Neural cell (in vitro differentiated cells): ENCODE measurements at regions not wholly inside any gene's neighbourhood (a gene's known extent, or its start where the extent isn't known, plus 50 kb on each side); places are given as distances from the start of the nearest gene placed in this dataset.

Experiments
- H2AFZ ChIP-seq: fragments of 200-600, 300-800 bp; sonication (generic), shearing (Covaris generic); 2 replicates; pipeline ENCODE4 v1.6.0; 2014; ENCODE audit warnings: low read depth, mild to moderate bottlenecking, antibody characterized with exemption, low read length, moderate library complexity
- H3F3A ChIP-seq: fragments of 200-600 bp; shearing (Covaris generic); 2 replicates; pipeline ENCODE4 v1.6.1; 2016; ENCODE audit warnings: mild to moderate bottlenecking, moderate library complexity, mixed read lengths, antibody characterized with exemption, low read length; ENCODE audit not compliant: insufficient read depth, poor library complexity, severe bottlenecking
- H3K27ac ChIP-seq: fragments of 200-600, 300-800 bp; sonication (generic), shearing (Covaris generic); 2 replicates; pipeline ENCODE4 v1.5.1; 2014; ENCODE audit warnings: mild to moderate bottlenecking, low read length, moderate library complexity
- H3K27me3 ChIP-seq: fragments of 300-800, 200-600 bp; sonication (generic), shearing (Covaris generic); 2 replicates; pipeline ENCODE4 v1.6.0; 2014; ENCODE audit warnings: mild to moderate bottlenecking, low read depth, low read length, moderate library complexity; ENCODE audit not compliant: insufficient read depth
- H3K36me3 ChIP-seq: fragments of 300-800, 200-600 bp; sonication (generic), shearing (Covaris generic); 2 replicates; pipeline ENCODE4 v1.5.1; 2014; ENCODE audit warnings: mild to moderate bottlenecking, antibody characterized with exemption, low read length, moderate library complexity; ENCODE audit not compliant: insufficient read depth
- H3K4me2 ChIP-seq: fragments of 300-800, 200-600 bp; sonication (generic), shearing (Covaris generic); 2 replicates; pipeline ENCODE4 v1.6.0; 2014; ENCODE audit warnings: mild to moderate bottlenecking, low read length
- H3K4me3 ChIP-seq: fragments of 300-800, 200-600 bp; sonication (generic), shearing (Covaris generic); 2 replicates; pipeline ENCODE4 v1.5.1; 2014; ENCODE audit warnings: mild to moderate bottlenecking, low read length, moderate library complexity
- H3K79me2 ChIP-seq: fragments of 200-600 bp; shearing (Covaris generic); replicated peaks from 2 replicates; pipeline ENCODE4 v1.6.0; 2014; ENCODE audit warnings: mild to moderate bottlenecking, low read length, moderate library complexity; ENCODE audit not compliant: insufficient read depth
- H3K9ac ChIP-seq: fragments of 300-800, 200-600 bp; sonication (generic), shearing (Covaris generic); 2 replicates; pipeline ENCODE4 v1.6.1; 2016; ENCODE audit warnings: mild to moderate bottlenecking, low read length, mixed read lengths
- H3K9me2 ChIP-seq: fragments of 200-600 bp; shearing (Covaris generic); 2 replicates; pipeline ENCODE4 v1.6.1; 2016; ENCODE audit warnings: mild to moderate bottlenecking, low read length, mixed read lengths; ENCODE audit not compliant: insufficient read depth
- H3K9me3 ChIP-seq: fragments of 200-600, 300-800 bp; sonication (generic), shearing (Covaris generic); 2 replicates; pipeline ENCODE4 v1.6.1; 2016; ENCODE audit warnings: mild to moderate bottlenecking, mixed run types, low read length, moderate library complexity, mixed read lengths
- H4K20me1 ChIP-seq: fragments of 200-600 bp; shearing (Covaris generic); 2 replicates; pipeline ENCODE4 v1.6.1; 2016; ENCODE audit warnings: mild to moderate bottlenecking, mixed run types; ENCODE audit not compliant: insufficient read depth
- EP300 ChIP-seq: fragments of 450-650 bp; conservative IDR thresholded peaks from 2 replicates; pipeline ENCODE4 v1.6.1; 2014; ENCODE audit warnings: antibody characterized with exemption, mild to moderate bottlenecking, moderate library complexity; ENCODE audit not compliant: poor library complexity, severe bottlenecking
- EZH2 ChIP-seq: fragments of 200-600, 300-800 bp; shearing (Covaris generic), sonication (generic); IDR thresholded peaks from 2 replicates; pipeline ENCODE4 v1.6.1; 2014; ENCODE audit warnings: antibody characterized with exemption, low read length, borderline replicate concordance, mild to moderate bottlenecking; ENCODE audit not compliant: insufficient read depth, poor library complexity, severe bottlenecking
- MXI1 ChIP-seq: fragments of 450-650 bp; conservative IDR thresholded peaks from 2 replicates; pipeline ENCODE4 v1.6.1; 2014; ENCODE audit warnings: antibody characterized with exemption, mild to moderate bottlenecking; ENCODE audit not compliant: poor library complexity, severe bottlenecking
- POLR2AphosphoS5 ChIP-seq: IDR thresholded peaks from 2 replicates; pipeline ENCODE4 v1.6.1; 2012
- RAD21 ChIP-seq: fragments of 450-650 bp; conservative IDR thresholded peaks from 2 replicates; pipeline ENCODE4 v1.6.1; 2014; ENCODE audit warnings: antibody characterized with exemption, mild to moderate bottlenecking, moderate library complexity
- SMC3 ChIP-seq: fragments of 450-650 bp; conservative IDR thresholded peaks from 2 replicates; pipeline ENCODE4 v1.6.1; 2014; ENCODE audit warnings: antibody characterized with exemption, mild to moderate bottlenecking, moderate library complexity; ENCODE audit not compliant: poor library complexity
- TAF1 ChIP-seq: IDR thresholded peaks from 2 replicates; pipeline ENCODE4 v1.6.1; 2012; ENCODE audit warnings: low read depth
- TF ChIP-seq, protein P1 (sequence below): IDR thresholded peaks from 2 replicates; pipeline ENCODE4 v1.6.1; 2012; ENCODE audit warnings: borderline replicate concordance
- TF ChIP-seq, protein P2 (sequence below): fragments of 450-650 bp; IDR thresholded peaks from 2 replicates; pipeline ENCODE4 v1.5.1; 2014; ENCODE audit warnings: antibody characterized with exemption, mild to moderate bottlenecking, moderate library complexity; ENCODE audit not compliant: poor library complexity, severe bottlenecking

DNA sequence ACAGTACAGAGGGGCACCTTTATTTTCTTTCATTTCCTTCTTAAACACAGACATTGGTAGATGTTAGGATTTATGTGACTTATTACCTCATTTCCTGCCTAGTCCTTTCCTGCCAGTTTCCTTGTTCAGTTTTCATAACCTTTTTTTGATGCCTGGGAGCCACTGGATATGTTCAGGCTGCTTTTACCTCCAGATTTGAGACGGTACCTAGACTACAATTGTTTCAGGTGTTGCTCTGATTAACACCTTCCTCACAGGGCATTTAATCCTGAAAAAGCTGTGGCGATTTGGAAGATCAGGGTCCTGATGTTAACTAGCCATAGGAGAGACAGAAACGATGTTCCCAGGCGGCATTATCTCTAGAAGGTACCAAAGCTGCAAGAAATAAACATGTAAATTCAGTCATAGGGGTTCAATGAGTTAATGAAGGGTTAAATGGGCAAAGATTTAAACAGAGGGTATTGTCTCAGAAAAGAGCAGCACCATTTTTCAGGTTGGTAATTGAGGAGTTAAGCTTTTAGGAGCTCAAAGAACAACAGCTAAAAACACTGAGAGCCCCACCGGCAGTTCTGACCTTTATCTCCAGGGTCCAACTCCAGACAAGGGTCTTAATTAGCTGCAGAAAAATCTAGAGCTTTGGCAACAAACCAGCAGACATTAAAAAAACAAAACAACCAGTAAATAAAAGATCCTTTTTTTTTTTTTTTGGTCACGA is 93.3 kb downstream of the HRH4 start:
- no peaks in the 10 kb centered on the region for H3K79me2 ChIP-seq
- H3K4me3 ChIP-seq = no peak overlapping the region
- H3K27ac ChIP-seq = no peak overlapping the region
- TF ChIP-seq EP300 = no peak
- H3K9me2 ChIP-seq = no peaks in the 10 kb centered on the region
- H3K27me3 ChIP-seq = no peaks in the 10 kb centered on the region
- H3F3A ChIP-seq = no peaks in the 10 kb centered on the region
- H3K9me3 ChIP-seq = no peaks in the 10 kb centered on the region
- H3K36me3 ChIP-seq = no peaks in the 10 kb centered on the region
- no peak overlapping the region for H3K4me2 ChIP-seq
- H4K20me1 ChIP-seq = no peaks in the 10 kb centered on the region
- H3K9ac ChIP-seq = no peak overlapping the region
- H2AFZ ChIP-seq = no peak overlapping the region

DNA sequence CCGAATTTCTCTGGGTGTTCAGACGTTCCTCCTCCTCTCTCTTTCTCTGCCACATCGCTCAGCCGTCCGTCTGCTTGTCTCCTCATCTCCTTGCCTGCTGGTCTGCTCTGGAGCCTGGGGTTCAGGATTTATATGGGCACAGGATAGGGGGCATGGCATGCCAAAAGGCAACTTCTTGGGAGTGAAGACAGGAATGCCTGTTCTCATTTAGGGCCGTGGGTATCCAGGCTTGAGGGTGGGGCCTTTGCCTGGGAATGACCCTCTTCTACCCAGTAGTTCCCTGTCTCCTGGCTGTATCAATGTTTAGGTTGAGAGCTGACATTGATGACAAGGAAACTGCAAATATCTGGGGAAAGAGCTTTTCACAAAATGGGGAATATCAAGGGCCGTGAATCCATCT is 98.0 kb downstream of the HRH4 start:
- H3K4me3 ChIP-seq = no peak overlapping the region
- no peaks in the 10 kb centered on the region for H3F3A ChIP-seq
- H2AFZ ChIP-seq = no peak overlapping the region
- no peaks in the 10 kb centered on the region for H3K9me2 ChIP-seq
- TF ChIP-seq, protein P1, sequence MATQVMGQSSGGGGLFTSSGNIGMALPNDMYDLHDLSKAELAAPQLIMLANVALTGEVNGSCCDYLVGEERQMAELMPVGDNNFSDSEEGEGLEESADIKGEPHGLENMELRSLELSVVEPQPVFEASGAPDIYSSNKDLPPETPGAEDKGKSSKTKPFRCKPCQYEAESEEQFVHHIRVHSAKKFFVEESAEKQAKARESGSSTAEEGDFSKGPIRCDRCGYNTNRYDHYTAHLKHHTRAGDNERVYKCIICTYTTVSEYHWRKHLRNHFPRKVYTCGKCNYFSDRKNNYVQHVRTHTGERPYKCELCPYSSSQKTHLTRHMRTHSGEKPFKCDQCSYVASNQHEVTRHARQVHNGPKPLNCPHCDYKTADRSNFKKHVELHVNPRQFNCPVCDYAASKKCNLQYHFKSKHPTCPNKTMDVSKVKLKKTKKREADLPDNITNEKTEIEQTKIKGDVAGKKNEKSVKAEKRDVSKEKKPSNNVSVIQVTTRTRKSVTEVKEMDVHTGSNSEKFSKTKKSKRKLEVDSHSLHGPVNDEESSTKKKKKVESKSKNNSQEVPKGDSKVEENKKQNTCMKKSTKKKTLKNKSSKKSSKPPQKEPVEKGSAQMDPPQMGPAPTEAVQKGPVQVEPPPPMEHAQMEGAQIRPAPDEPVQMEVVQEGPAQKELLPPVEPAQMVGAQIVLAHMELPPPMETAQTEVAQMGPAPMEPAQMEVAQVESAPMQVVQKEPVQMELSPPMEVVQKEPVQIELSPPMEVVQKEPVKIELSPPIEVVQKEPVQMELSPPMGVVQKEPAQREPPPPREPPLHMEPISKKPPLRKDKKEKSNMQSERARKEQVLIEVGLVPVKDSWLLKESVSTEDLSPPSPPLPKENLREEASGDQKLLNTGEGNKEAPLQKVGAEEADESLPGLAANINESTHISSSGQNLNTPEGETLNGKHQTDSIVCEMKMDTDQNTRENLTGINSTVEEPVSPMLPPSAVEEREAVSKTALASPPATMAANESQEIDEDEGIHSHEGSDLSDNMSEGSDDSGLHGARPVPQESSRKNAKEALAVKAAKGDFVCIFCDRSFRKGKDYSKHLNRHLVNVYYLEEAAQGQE = no peak
- TF ChIP-seq RAD21 = no peak
- no peak for TF ChIP-seq POLR2AphosphoS5
- TF ChIP-seq EZH2 = no peak
- no peak for TF ChIP-seq EP300
- no peak for TF ChIP-seq SMC3
- no peak for TF ChIP-seq MXI1
- TF ChIP-seq, protein P2, sequence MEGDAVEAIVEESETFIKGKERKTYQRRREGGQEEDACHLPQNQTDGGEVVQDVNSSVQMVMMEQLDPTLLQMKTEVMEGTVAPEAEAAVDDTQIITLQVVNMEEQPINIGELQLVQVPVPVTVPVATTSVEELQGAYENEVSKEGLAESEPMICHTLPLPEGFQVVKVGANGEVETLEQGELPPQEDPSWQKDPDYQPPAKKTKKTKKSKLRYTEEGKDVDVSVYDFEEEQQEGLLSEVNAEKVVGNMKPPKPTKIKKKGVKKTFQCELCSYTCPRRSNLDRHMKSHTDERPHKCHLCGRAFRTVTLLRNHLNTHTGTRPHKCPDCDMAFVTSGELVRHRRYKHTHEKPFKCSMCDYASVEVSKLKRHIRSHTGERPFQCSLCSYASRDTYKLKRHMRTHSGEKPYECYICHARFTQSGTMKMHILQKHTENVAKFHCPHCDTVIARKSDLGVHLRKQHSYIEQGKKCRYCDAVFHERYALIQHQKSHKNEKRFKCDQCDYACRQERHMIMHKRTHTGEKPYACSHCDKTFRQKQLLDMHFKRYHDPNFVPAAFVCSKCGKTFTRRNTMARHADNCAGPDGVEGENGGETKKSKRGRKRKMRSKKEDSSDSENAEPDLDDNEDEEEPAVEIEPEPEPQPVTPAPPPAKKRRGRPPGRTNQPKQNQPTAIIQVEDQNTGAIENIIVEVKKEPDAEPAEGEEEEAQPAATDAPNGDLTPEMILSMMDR = no peak
- no peak for TF ChIP-seq TAF1
- no peaks in the 10 kb centered on the region for H3K36me3 ChIP-seq
- H3K79me2 ChIP-seq = no peaks in the 10 kb centered on the region
- H3K27me3 ChIP-seq = no peaks in the 10 kb centered on the region
- no peaks in the 10 kb centered on the region for H3K9me3 ChIP-seq
- H3K4me2 ChIP-seq = no peak overlapping the region
- no peak overlapping the region for H3K9ac ChIP-seq
- no peak overlapping the region for H3K27ac ChIP-seq
- H4K20me1 ChIP-seq = no peaks in the 10 kb centered on the region
